Mesenchymal stem cell (in vitro differentiated cells and primary cell): ENCODE measurements at regions not wholly inside any gene's neighbourhood (a gene's known extent, or its start where the extent isn't known, plus 50 kb on each side); places are given as distances from the start of the nearest gene placed in this dataset.

ENCODE experiments used
- DNase-seq: peaks from one replicate; pipeline ENCODE4 v3.0.0-alpha.2; 2013
- H2AFZ ChIP-seq: one replicate; pipeline ENCODE4 v1.6.1; 2013; ENCODE audit warnings: low read depth, mild to moderate bottlenecking, control low read depth, inconsistent platforms, low read length, moderate library complexity
- H2AK5ac ChIP-seq: 2 replicates; pipeline ENCODE4 v1.6.1; 2013; ENCODE audit warnings: low read length, moderate library complexity, mild to moderate bottlenecking, inconsistent platforms; ENCODE audit not compliant: severe bottlenecking
- H2BK120ac ChIP-seq: one replicate; pipeline ENCODE4 v1.6.1; 2013; ENCODE audit warnings: low read depth, mild to moderate bottlenecking, inconsistent platforms, low read length, moderate library complexity
- H2BK12ac ChIP-seq, 2 experiments: one replicate each; pipeline ENCODE4 v1.6.1; 2013; ENCODE audit warnings: inconsistent platforms in 2 of 2, low read length in 2 of 2, mild to moderate bottlenecking in 2 of 2, moderate library complexity in 2 of 2, control low read depth in 1 of 2
- H2BK15ac ChIP-seq: one replicate; pipeline ENCODE4 v1.6.1; 2013; ENCODE audit warnings: mild to moderate bottlenecking, low read depth, inconsistent platforms; ENCODE audit not compliant: poor library complexity, severe bottlenecking
- H2BK5ac ChIP-seq: 2 replicates; pipeline ENCODE4 v1.6.1; 2013; ENCODE audit warnings: low read depth, mild to moderate bottlenecking, low read length, control low read depth, inconsistent platforms; ENCODE audit not compliant: poor library complexity, severe bottlenecking
- H3K14ac ChIP-seq, 2 experiments: one replicate each; pipeline ENCODE4 v1.6.1; 2013; ENCODE audit warnings: inconsistent platforms in 2 of 2, low read length in 2 of 2, control low read depth in 1 of 2, mild to moderate bottlenecking in 1 of 2, moderate library complexity in 1 of 2
- H3K18ac ChIP-seq, 2 experiments: one replicate each; pipeline ENCODE4 v1.6.1; 2013; ENCODE audit warnings: inconsistent platforms in 2 of 2, low read length in 2 of 2, control low read depth in 1 of 2, low read depth in 1 of 2, mild to moderate bottlenecking in 1 of 2
- H3K23ac ChIP-seq, 2 experiments: one replicate each; pipeline ENCODE4 v1.6.1; 2013; ENCODE audit warnings: inconsistent platforms in 2 of 2, low read length in 2 of 2, mild to moderate bottlenecking in 2 of 2, moderate library complexity in 2 of 2, control low read depth in 1 of 2
- H3K27ac ChIP-seq: 2 replicates; pipeline ENCODE4 v1.5.1; 2013; ENCODE audit warnings: mild to moderate bottlenecking, moderate library complexity, low read length, control low read depth, inconsistent platforms; ENCODE audit not compliant: poor library complexity, severe bottlenecking
- H3K27me3 ChIP-seq, 2 experiments: 2 replicates each; pipeline versions ENCODE4 v1.6.1 to v1.7.0; 2013; ENCODE audit warnings: low read length in 2 of 2, mild to moderate bottlenecking in 2 of 2, moderate library complexity in 2 of 2, control low read depth in 1 of 2, inconsistent platforms in 1 of 2; ENCODE audit not compliant: control insufficient read depth in 1 of 2, insufficient read depth in 1 of 2
- H3K36me3 ChIP-seq, 2 experiments: 2 replicates each; pipeline versions ENCODE4 v1.6.1 to v1.7.0; 2013; ENCODE audit warnings: low read length in 2 of 2, control low read depth in 1 of 2, inconsistent platforms in 1 of 2, low read depth in 1 of 2, mild to moderate bottlenecking in 1 of 2; ENCODE audit not compliant: insufficient read depth in 2 of 2, control insufficient read depth in 1 of 2
- H3K4ac ChIP-seq, 2 experiments: one replicate each; pipeline ENCODE4 v1.6.1; 2013; ENCODE audit warnings: inconsistent platforms in 2 of 2, low read length in 2 of 2, mild to moderate bottlenecking in 2 of 2, moderate library complexity in 2 of 2, control low read depth in 1 of 2, low read depth in 1 of 2
- H3K4me1 ChIP-seq: 2 replicates; pipeline ENCODE4 v1.6.1; 2013; ENCODE audit warnings: low read depth, low read length, control low read depth; ENCODE audit not compliant: control insufficient read depth, insufficient read depth
- H3K4me2 ChIP-seq: 2 replicates; pipeline ENCODE4 v1.6.1; 2013; ENCODE audit warnings: low read length, mild to moderate bottlenecking, inconsistent platforms; ENCODE audit not compliant: poor library complexity, severe bottlenecking
- H3K4me3 ChIP-seq, 2 experiments: 2 replicates each; pipeline versions ENCODE4 v1.5.1 to v1.7.0; 2013; ENCODE audit warnings: low read length in 2 of 2, mild to moderate bottlenecking in 2 of 2, control low read depth in 1 of 2, low read depth in 1 of 2; ENCODE audit not compliant: insufficient read depth in 1 of 2
- H3K79me1 ChIP-seq: replicated peaks from 2 replicates; pipeline ENCODE4 v1.6.1; 2013; ENCODE audit warnings: mild to moderate bottlenecking, control low read depth, low read length, inconsistent platforms; ENCODE audit not compliant: poor library complexity, severe bottlenecking
- H3K9ac ChIP-seq: 2 replicates; pipeline ENCODE4 v1.7.0; 2013; ENCODE audit warnings: mild to moderate bottlenecking, low read length, moderate library complexity
- H3K9me3 ChIP-seq: 2 replicates; pipeline ENCODE4 v1.7.0; 2013; ENCODE audit warnings: mild to moderate bottlenecking, low read length; ENCODE audit not compliant: control insufficient read depth
- H4K8ac ChIP-seq: one replicate; pipeline ENCODE4 v1.6.1; 2013; ENCODE audit warnings: inconsistent platforms, mild to moderate bottlenecking, low read length, moderate library complexity
- H4K91ac ChIP-seq: one replicate; pipeline ENCODE4 v1.6.1; 2013; ENCODE audit warnings: mild to moderate bottlenecking, low read length, inconsistent platforms
- WGBS: methylation state at CpG from one replicate; pipeline ENCODE4 v1.1.7; 2013; ENCODE audit warnings: mixed read lengths; 5-methylcytosine and 5-hydroxymethylcytosine counted together

GRCh38 chr11:123378096-123378495 is 52.0 kb upstream of the GRAMD1B start:
- Histone ChIP-seq H3K27me3 (peaks cover 27 to 88% of the 10 kb centered on the region in 2 experiments), H3K4me3 (no peak overlapping the region), H3K9ac (no peak overlapping the region), H2BK12ac (no peak overlapping the region), H2AFZ (no peak overlapping the region), H3K79me1 (no peaks in the 10 kb centered on the region), H3K27ac (no peak overlapping the region), H2BK120ac (no peak overlapping the region), H3K9me3 (no peaks in the 10 kb centered on the region), H3K4me1 (no peaks in the 10 kb centered on the region), H3K4ac (no peak overlapping the region), H2BK5ac (no peak overlapping the region), H3K14ac (no peak overlapping the region), H3K4me2 (no peak overlapping the region), H3K23ac (no peak overlapping the region), H2BK15ac (no peak overlapping the region), H2AK5ac (no peak overlapping the region), H3K18ac (no peak overlapping the region), H4K91ac (no peak overlapping the region), H3K36me3 (no peaks in the 10 kb centered on the region), H4K8ac (no peak overlapping the region)
- WGBS, result 81% methylated on average over 3 of the region's 3 CpGs
- DNase-seq, result no peak

GRCh38 chr11:123377355-123377754 is 52.7 kb upstream of the GRAMD1B start:
- no peak overlapping the region for H4K8ac ChIP-seq
- no peak overlapping the region for H2BK120ac ChIP-seq
- DNase-seq, result no peak
- no peak overlapping the region for H2AK5ac ChIP-seq
- H3K14ac ChIP-seq, result no peak overlapping the region
- no peak overlapping the region for H2BK15ac ChIP-seq
- H3K9me3 ChIP-seq, result no peaks in the 10 kb centered on the region
- 10% methylated on average over 5 of the region's 5 CpGs for WGBS
- H3K18ac ChIP-seq, result no peak overlapping the region
- H3K4me2 ChIP-seq, result no peak overlapping the region
- H3K4me1 ChIP-seq, result no peaks in the 10 kb centered on the region
- H3K27ac ChIP-seq, result no peak overlapping the region
- no peaks in the 10 kb centered on the region for H3K79me1 ChIP-seq
- no peak overlapping the region for H3K9ac ChIP-seq
- no peak overlapping the region for H2AFZ ChIP-seq
- no peak overlapping the region for H3K4ac ChIP-seq
- H3K36me3 ChIP-seq, result no peaks in the 10 kb centered on the region
- H2BK12ac ChIP-seq, result no peak overlapping the region
- H2BK5ac ChIP-seq, result no peak overlapping the region
- no peak overlapping the region for H3K23ac ChIP-seq
- no peak overlapping the region for H4K91ac ChIP-seq
- no peak overlapping the region for H3K4me3 ChIP-seq
- H3K27me3 ChIP-seq, result peaks cover 21 to 85% of the 10 kb centered on the region in 2 experiments

GRCh38 chr11:123375832-123376231 is 54.2 kb upstream of the GRAMD1B start:
- H4K8ac ChIP-seq, result no peak overlapping the region
- H2BK15ac ChIP-seq, result no peak overlapping the region
- H2BK12ac ChIP-seq, result no peak overlapping the region
- 94% methylated on average over 3 of the region's 3 CpGs for WGBS
- H3K4ac ChIP-seq, result no peak overlapping the region
- H2BK5ac ChIP-seq, result no peak overlapping the region
- H3K27ac ChIP-seq, result no peak overlapping the region
- H2AFZ ChIP-seq, result no peak overlapping the region
- H3K4me1 ChIP-seq, result no peaks in the 10 kb centered on the region
- no peak for DNase-seq
- no peak overlapping the region for H2AK5ac ChIP-seq
- no peak overlapping the region for H3K23ac ChIP-seq
- H2BK120ac ChIP-seq, result no peak overlapping the region
- no peaks in the 10 kb centered on the region for H3K36me3 ChIP-seq
- H3K4me3 ChIP-seq, result no peak overlapping the region
- H4K91ac ChIP-seq, result no peak overlapping the region
- no peak overlapping the region for H3K4me2 ChIP-seq
- H3K14ac ChIP-seq, result no peak overlapping the region
- H3K9me3 ChIP-seq, result no peaks in the 10 kb centered on the region
- no peaks in the 10 kb centered on the region for H3K79me1 ChIP-seq
- H3K18ac ChIP-seq, result no peak overlapping the region
- H3K27me3 ChIP-seq, result peaks cover 15 to 85% of the 10 kb centered on the region in 2 experiments
- no peak overlapping the region for H3K9ac ChIP-seq

- Histone ChIP-seq H2BK120ac (no peak overlapping the region), H2AFZ (no peak overlapping the region), H3K36me3 (no peaks in the 10 kb centered on the region), H2BK12ac (no peak overlapping the region), H3K27ac (no peak overlapping the region), H3K4me3 (no peak overlapping the region), H2BK5ac (no peak overlapping the region), H4K91ac (no peak overlapping the region), H3K27me3 (peaks cover 10 to 82% of the 10 kb centered on the region in 2 experiments), H3K23ac (no peak overlapping the region), H3K9me3 (no peaks in the 10 kb centered on the region), H3K14ac (no peak overlapping the region), H2BK15ac (no peak overlapping the region), H3K79me1 (no peaks in the 10 kb centered on the region), H4K8ac (no peak overlapping the region), H3K4me1 (no peaks in the 10 kb centered on the region), H2AK5ac (no peak overlapping the region), H3K18ac (no peak overlapping the region), H3K4ac (no peak overlapping the region), H3K9ac (no peak overlapping the region), H3K4me2 (no peak overlapping the region)
- no peak for DNase-seq
- WGBS, result 84% methylated on average over 5 of the region's 5 CpGs
These were observed 55.5 kb upstream of the GRAMD1B start for GRCh38 chr11:123374622-123374968.
